Progenitor cell of endocrine pancreas (in vitro differentiated cells): ENCODE measurements at regions not wholly inside any gene's neighbourhood (a gene's known extent, or its start where the extent isn't known, plus 50 kb on each side); places are given as distances from the start of the nearest gene placed in this dataset.
A peak's percentile ranks its signal among the peaks of the same experiment; 100 is the strongest.

Experiments
- DNase-seq: peaks from one replicate; pipeline ENCODE4 v3.0.0; 2021; ENCODE audit warnings: low spot score; ENCODE audit not compliant: unreplicated experiment
- H3K27ac Mint-ChIP-seq: 2 replicates; pipeline ENCODE4 v1.8.0; 2021; ENCODE audit warnings: mild to moderate bottlenecking, moderate library complexity, mixed read lengths
- H3K27me3 Mint-ChIP-seq: 2 replicates; pipeline ENCODE4 v1.8.0; 2021; ENCODE audit warnings: mixed read lengths
- H3K36me3 Mint-ChIP-seq: 2 replicates; pipeline ENCODE4 v1.8.0; 2022; ENCODE audit warnings: mixed read lengths; ENCODE audit not compliant: insufficient read depth
- H3K4me1 Mint-ChIP-seq: 2 replicates; pipeline ENCODE4 v1.8.0; 2021; ENCODE audit warnings: low read depth, mixed read lengths
- H3K4me3 Mint-ChIP-seq: 2 replicates; pipeline ENCODE4 v1.8.0; 2021; ENCODE audit warnings: low read depth, mild to moderate bottlenecking, moderate library complexity, mixed read lengths
- H3K9me3 Mint-ChIP-seq: 2 replicates; pipeline ENCODE4 v1.8.0; 2021; ENCODE audit warnings: low read depth, mixed read lengths
- CTCF ChIP-seq: fragments of 200-600 bp; sonication (generic); IDR thresholded peaks from one replicate; pipeline ENCODE4 v1.5.0; 2021; ENCODE audit warnings: antibody characterized with exemption, mild to moderate bottlenecking; ENCODE audit not compliant: unreplicated experiment

DNA sequence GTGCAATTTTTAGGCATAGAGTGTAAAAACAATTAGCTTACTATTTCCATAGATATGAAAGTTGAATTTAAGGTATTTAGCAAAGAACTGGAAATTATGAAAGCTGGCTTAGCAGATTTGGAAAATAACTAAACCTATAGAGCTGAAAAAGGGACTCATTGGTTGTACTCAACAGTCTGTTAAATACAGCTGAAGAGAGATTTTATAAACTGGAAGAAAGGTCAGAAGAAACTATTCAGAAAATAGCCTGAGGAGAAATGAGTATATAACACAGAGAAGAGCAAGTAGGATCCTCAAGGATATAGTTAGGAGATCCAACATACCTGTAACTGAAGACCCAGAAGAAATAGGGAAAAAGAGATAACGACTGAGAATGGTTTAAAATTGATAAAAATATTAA, 97.6 kb upstream of the SLIT3 start:
- Mint-ChIP-seq H3K27me3 (no peaks in the 10 kb centered on the region), H3K4me1 (no peaks in the 10 kb centered on the region), H3K27ac (no peak overlapping the region), H3K36me3 (peaks cover 2% of the 10 kb centered on the region), H3K4me3 (no peak overlapping the region), H3K9me3 (peaks cover 11% of the 10 kb centered on the region)
- no peak for TF ChIP-seq CTCF
- DNase-seq, result no peak

GRCh38 chr5:169395136-169395535, 94.2 kb upstream of the SLIT3 start:
- Mint-ChIP-seq H3K4me3 (no peak overlapping the region), H3K4me1 (no peaks in the 10 kb centered on the region), H3K9me3 (peaks cover 11% of the 10 kb centered on the region), H3K27ac (no peak overlapping the region), H3K27me3 (peaks cover 8% of the 10 kb centered on the region), H3K36me3 (peaks cover 2% of the 10 kb centered on the region)
- TF ChIP-seq CTCF, result no peak
- DNase-seq, result no peak

DNA sequence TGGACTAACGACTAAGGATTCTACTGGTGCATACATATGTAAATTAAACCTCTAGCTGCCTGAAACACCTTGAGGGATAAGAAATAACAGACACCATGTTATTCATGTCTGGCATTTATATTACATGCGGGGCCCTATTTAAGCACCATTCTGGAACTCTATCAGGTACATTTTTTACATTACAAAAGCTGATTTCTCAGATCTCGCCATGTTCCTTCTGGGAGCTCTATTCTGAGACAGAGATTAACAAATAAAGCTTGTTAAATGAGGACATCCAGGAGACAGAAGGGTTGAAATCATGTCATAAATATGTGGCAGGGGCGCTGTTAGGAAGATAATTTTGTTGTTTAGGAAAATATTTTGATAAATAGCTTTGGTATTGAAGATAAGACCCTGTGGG, 93.4 kb upstream of the SLIT3 start:
- Mint-ChIP-seq H3K36me3 (peaks cover 2% of the 10 kb centered on the region), H3K9me3 (peaks cover 11% of the 10 kb centered on the region), H3K27me3 (peaks cover 8% of the 10 kb centered on the region), H3K4me1 (no peaks in the 10 kb centered on the region), H3K4me3 (no peak overlapping the region), H3K27ac (no peak overlapping the region)
- TF ChIP-seq CTCF, result no peak
- DNase-seq, result no peak

DNA sequence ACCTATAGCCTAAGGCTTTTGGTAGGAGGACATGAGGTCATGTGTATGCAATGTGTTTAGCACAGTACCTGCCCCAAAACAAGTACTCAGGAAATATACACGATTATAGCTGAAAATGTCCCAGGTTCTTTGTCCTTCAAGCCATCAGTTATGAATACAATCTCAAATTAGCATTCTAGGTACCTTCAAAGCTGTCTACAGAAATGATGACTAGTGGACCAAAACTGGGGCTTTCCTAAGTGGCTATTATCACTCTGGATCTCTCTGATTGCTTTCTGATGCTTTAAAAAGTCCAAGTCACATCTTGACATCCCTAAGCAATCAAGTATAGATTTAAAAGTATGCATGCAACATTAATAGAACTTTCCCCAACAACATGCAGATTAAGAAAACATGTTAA, 93.0 kb upstream of the SLIT3 start:
- no peak overlapping the region for H3K27ac Mint-ChIP-seq
- peaks cover 2% of the 10 kb centered on the region for H3K36me3 Mint-ChIP-seq
- peaks cover 8% of the 10 kb centered on the region for H3K27me3 Mint-ChIP-seq
- no peak for DNase-seq
- no peaks in the 10 kb centered on the region for H3K4me1 Mint-ChIP-seq
- peaks cover 11% of the 10 kb centered on the region for H3K9me3 Mint-ChIP-seq
- H3K4me3 Mint-ChIP-seq, result no peak overlapping the region
- TF ChIP-seq CTCF, result no peak

GRCh38 chr5:169390265-169390664, 89.3 kb upstream of the SLIT3 start:
- Mint-ChIP-seq H3K4me1 (no peaks in the 10 kb centered on the region), H3K9me3 (peaks cover 3% of the 10 kb centered on the region), H3K36me3 (no peaks in the 10 kb centered on the region), H3K4me3 (no peak overlapping the region), H3K27me3 (peaks cover 8% of the 10 kb centered on the region), H3K27ac (no peak overlapping the region)
- TF ChIP-seq CTCF, result peak; percentile 7
- no peak for DNase-seq
